Astrocyte (in vitro differentiated cells and primary cell): ENCODE measurements at regions not wholly inside any gene's neighbourhood (a gene's known extent, or its start where the extent isn't known, plus 50 kb on each side); places are given as distances from the start of the nearest gene placed in this dataset.

Source experiments
- DNase-seq: peaks from one replicate; pipeline ENCODE4 v3.0.0-alpha.2; 2010; ENCODE audit warnings: low read depth
- FAIRE-seq: peaks from 2 replicates; lab custom pipeline; 2011; peaks lifted over from hg19 to GRCh38; lab: Jason Lieb, UNC
- H2AFZ ChIP-seq: 2 replicates; pipeline ENCODE4 v1.6.0; 2012; ENCODE audit warnings: low read depth, low read length, inconsistent platforms
- H3K27ac ChIP-seq: 2 replicates; pipeline ENCODE4 v1.5.1; 2011; ENCODE audit warnings: low read depth, low read length, inconsistent platforms
- H3K27me3 ChIP-seq: 2 replicates; pipeline ENCODE4 v1.6.0; 2011; ENCODE audit warnings: low read length, inconsistent platforms; ENCODE audit not compliant: insufficient read depth
- H3K36me3 ChIP-seq: 2 replicates; pipeline ENCODE4 v1.5.1; 2011; ENCODE audit warnings: low read length, inconsistent platforms; ENCODE audit not compliant: insufficient read depth
- H3K4me1 ChIP-seq: 2 replicates; pipeline ENCODE4 v1.5.1; 2011; ENCODE audit warnings: low read length, inconsistent platforms; ENCODE audit not compliant: insufficient read depth
- H3K4me2 ChIP-seq: 2 replicates; pipeline ENCODE4 v1.6.0; 2012; ENCODE audit warnings: low read length, inconsistent platforms
- H3K4me3 ChIP-seq: 2 replicates; pipeline ENCODE4 v1.5.1; 2011; ENCODE audit warnings: low read depth, mild to moderate bottlenecking, low read length, inconsistent platforms; ENCODE audit not compliant: insufficient read depth
- H3K79me2 ChIP-seq: 2 replicates; pipeline ENCODE4 v1.6.0; 2012; ENCODE audit warnings: mild to moderate bottlenecking, low read length, inconsistent platforms; ENCODE audit not compliant: insufficient read depth
- H3K9ac ChIP-seq: 2 replicates; pipeline ENCODE4 v1.6.0; 2012; ENCODE audit warnings: mild to moderate bottlenecking, low read length, inconsistent platforms
- H3K9me3 ChIP-seq: 2 replicates; pipeline ENCODE4 v1.5.1; 2012; ENCODE audit warnings: low read depth, mild to moderate bottlenecking, low read length, inconsistent platforms; ENCODE audit not compliant: insufficient read depth
- H4K20me1 ChIP-seq: 2 replicates; pipeline ENCODE4 v1.6.0; 2012; ENCODE audit warnings: low read length, inconsistent platforms; ENCODE audit not compliant: insufficient read depth
- H3K27ac Mint-ChIP-seq: one replicate; pipeline ENCODE4 v1.8.0; 2021; ENCODE audit warnings: mild to moderate bottlenecking, mixed read lengths; ENCODE audit not compliant: unreplicated experiment
- H3K27me3 Mint-ChIP-seq: one replicate; pipeline ENCODE4 v1.8.0; 2021; ENCODE audit warnings: low read depth, mixed read lengths; ENCODE audit not compliant: unreplicated experiment
- H3K36me3 Mint-ChIP-seq: one replicate; pipeline ENCODE4 v1.8.0; 2021; ENCODE audit warnings: low read depth, mixed read lengths; ENCODE audit not compliant: unreplicated experiment
- H3K4me1 Mint-ChIP-seq: one replicate; pipeline ENCODE4 v1.8.0; 2021; ENCODE audit warnings: low read depth, mixed read lengths; ENCODE audit not compliant: unreplicated experiment
- H3K4me3 Mint-ChIP-seq: one replicate; pipeline ENCODE4 v1.8.0; 2021; ENCODE audit warnings: mild to moderate bottlenecking, moderate library complexity, mixed read lengths; ENCODE audit not compliant: unreplicated experiment
- H3K9me3 Mint-ChIP-seq: one replicate; pipeline ENCODE4 v1.8.0; 2021; ENCODE audit warnings: mild to moderate bottlenecking, mixed read lengths; ENCODE audit not compliant: unreplicated experiment
- EZH2 ChIP-seq: IDR thresholded peaks from 2 replicates; pipeline ENCODE4 v1.6.1; 2012; ENCODE audit warnings: mild to moderate bottlenecking, low read length, inconsistent platforms; ENCODE audit not compliant: insufficient read depth
- TF ChIP-seq, protein P1 (sequence below): IDR thresholded peaks from 2 replicates; pipeline ENCODE4 v1.5.1; 2011; ENCODE audit warnings: low read depth, mild to moderate bottlenecking, inconsistent platforms, low read length, moderate library complexity; ENCODE audit not compliant: insufficient read depth

DNA sequence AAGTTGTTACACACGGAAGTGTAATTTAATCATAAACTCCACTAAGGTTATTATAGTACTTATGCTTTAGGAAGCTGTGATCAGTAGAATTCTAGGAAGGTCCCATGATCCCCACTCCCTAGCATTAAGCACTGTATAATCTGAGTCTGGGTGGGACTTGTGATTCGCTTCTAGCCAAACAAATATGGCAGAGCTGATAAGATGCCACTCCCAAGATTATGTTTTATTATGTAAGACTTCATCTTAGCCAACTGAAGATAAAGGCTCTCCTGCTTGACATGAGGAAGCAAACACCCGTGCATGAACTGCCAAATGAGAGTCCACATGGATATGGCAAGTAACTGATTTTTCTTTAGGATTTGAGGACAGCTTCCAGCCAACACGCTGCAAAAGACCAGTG, 186.4 kb upstream of the NDST3 start:
- H3K27ac Mint-ChIP-seq: no peak overlapping the region
- H3K4me3 Mint-ChIP-seq: no peak overlapping the region
- H3K36me3 Mint-ChIP-seq: peaks cover 3% of the 10 kb centered on the region
- Histone ChIP-seq H3K27ac (no peak overlapping the region), H3K27me3 (no peaks in the 10 kb centered on the region), H2AFZ (no peak overlapping the region), H3K4me1 (no peaks in the 10 kb centered on the region), H4K20me1 (no peaks in the 10 kb centered on the region), H3K36me3 (no peaks in the 10 kb centered on the region), H3K4me3 (no peak overlapping the region), H3K79me2 (no peaks in the 10 kb centered on the region), H3K9me3 (no peaks in the 10 kb centered on the region), H3K4me2 (no peak overlapping the region), H3K9ac (no peak overlapping the region)
- no peak for FAIRE-seq
- no peaks in the 10 kb centered on the region for H3K4me1 Mint-ChIP-seq
- H3K27me3 Mint-ChIP-seq: no peaks in the 10 kb centered on the region
- TF ChIP-seq, protein P1, sequence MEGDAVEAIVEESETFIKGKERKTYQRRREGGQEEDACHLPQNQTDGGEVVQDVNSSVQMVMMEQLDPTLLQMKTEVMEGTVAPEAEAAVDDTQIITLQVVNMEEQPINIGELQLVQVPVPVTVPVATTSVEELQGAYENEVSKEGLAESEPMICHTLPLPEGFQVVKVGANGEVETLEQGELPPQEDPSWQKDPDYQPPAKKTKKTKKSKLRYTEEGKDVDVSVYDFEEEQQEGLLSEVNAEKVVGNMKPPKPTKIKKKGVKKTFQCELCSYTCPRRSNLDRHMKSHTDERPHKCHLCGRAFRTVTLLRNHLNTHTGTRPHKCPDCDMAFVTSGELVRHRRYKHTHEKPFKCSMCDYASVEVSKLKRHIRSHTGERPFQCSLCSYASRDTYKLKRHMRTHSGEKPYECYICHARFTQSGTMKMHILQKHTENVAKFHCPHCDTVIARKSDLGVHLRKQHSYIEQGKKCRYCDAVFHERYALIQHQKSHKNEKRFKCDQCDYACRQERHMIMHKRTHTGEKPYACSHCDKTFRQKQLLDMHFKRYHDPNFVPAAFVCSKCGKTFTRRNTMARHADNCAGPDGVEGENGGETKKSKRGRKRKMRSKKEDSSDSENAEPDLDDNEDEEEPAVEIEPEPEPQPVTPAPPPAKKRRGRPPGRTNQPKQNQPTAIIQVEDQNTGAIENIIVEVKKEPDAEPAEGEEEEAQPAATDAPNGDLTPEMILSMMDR: no peak
- TF ChIP-seq EZH2: no peak
- DNase-seq: no peak
- peaks cover 15% of the 10 kb centered on the region for H3K9me3 Mint-ChIP-seq

DNA sequence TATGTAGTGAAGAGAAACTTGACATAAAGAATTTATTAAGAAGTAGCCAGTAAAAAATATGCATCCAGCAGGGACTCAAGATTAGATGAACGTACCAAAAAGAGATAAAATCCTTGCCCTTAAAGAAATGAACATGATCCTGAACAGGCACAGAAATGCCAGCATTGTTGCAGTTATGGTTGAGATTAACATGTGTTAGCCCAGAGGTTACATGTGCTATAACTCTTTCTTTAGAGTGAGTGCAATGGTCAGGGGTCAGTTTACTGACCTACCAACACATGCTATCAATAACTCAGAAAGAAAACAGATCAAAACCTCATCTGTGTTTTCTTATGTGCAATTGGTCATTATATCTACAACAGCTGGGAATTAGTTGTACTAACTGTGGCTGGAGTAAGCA, 166.1 kb upstream of the NDST3 start:
- Histone ChIP-seq H2AFZ (no peak overlapping the region), H3K9ac (no peak overlapping the region), H3K4me1 (no peaks in the 10 kb centered on the region), H3K27me3 (no peaks in the 10 kb centered on the region), H3K9me3 (no peaks in the 10 kb centered on the region), H3K27ac (no peak overlapping the region), H3K79me2 (no peaks in the 10 kb centered on the region), H3K4me3 (no peak overlapping the region), H4K20me1 (no peaks in the 10 kb centered on the region), H3K4me2 (no peak overlapping the region), H3K36me3 (no peaks in the 10 kb centered on the region)
- Mint-ChIP-seq H3K4me3 (no peak overlapping the region), H3K27ac (no peak overlapping the region), H3K9me3 (no peaks in the 10 kb centered on the region), H3K27me3 (no peaks in the 10 kb centered on the region), H3K36me3 (no peaks in the 10 kb centered on the region), H3K4me1 (no peaks in the 10 kb centered on the region)
- TF ChIP-seq, protein P1: no peak
- TF ChIP-seq EZH2: no peak
- FAIRE-seq (no peak), DNase-seq (no peak)

DNA sequence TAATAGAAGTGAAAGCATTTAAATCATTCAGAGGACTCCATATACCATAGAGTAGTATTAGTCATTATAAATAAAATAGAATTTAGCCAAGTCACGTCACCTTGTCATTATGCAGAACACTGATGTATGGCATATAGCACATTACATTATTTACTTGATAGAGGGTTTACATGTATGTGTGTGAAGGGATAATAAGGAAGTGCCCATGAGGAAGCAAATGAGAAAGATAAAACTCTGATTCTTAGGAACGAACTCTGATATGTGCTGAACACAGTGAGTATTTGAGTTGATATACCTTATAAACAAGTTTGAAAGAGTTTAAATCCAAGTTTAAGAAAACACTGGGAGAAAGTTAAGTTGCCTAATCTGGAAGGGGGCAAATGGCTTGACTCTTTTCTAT, 160.5 kb upstream of the NDST3 start:
- H3K4me1 ChIP-seq: no peaks in the 10 kb centered on the region
- H3K4me3 ChIP-seq: no peak overlapping the region
- no peak overlapping the region for H3K9ac ChIP-seq
- Mint-ChIP-seq H3K27me3 (no peaks in the 10 kb centered on the region), H3K36me3 (no peaks in the 10 kb centered on the region), H3K4me1 (no peaks in the 10 kb centered on the region), H3K9me3 (no peaks in the 10 kb centered on the region), H3K4me3 (no peak overlapping the region), H3K27ac (no peak overlapping the region)
- H3K36me3 ChIP-seq: no peaks in the 10 kb centered on the region
- no peak overlapping the region for H3K4me2 ChIP-seq
- H3K27ac ChIP-seq: no peak overlapping the region
- H3K9me3 ChIP-seq: no peaks in the 10 kb centered on the region
- H4K20me1 ChIP-seq: no peaks in the 10 kb centered on the region
- H2AFZ ChIP-seq: no peak overlapping the region
- DNase-seq (no peak), FAIRE-seq (no peak)
- no peaks in the 10 kb centered on the region for H3K27me3 ChIP-seq
- TF ChIP-seq, protein P1: no peak
- no peak for TF ChIP-seq EZH2
- no peaks in the 10 kb centered on the region for H3K79me2 ChIP-seq
